ENCODE measurements at regions not wholly inside any gene's neighbourhood (a gene's known extent, or its start where the extent isn't known, plus 50 kb on each side); places are given as distances from the start of the nearest gene placed in this dataset.

DNA sequence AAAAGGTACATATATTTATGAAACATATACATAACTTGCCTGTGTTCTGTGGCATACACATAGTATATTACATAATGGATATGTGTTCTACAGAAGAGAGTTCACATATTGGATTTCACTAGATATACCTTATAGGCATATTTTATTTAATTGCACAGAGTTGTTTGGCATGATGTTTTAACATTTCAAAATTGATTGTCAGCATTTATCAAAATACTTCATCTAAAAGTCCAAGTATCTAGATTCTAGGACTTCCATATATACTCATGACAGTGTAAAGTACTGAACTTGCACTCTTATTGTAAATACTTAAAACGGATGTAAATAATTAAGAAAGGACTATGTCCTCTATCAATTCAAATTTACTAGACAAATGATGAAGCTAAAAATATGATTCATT, 995.3 kb upstream of the LRRTM1 start:
- intact Hi-C loops (cut with micrococcal nuclease), result no loop called here

DNA sequence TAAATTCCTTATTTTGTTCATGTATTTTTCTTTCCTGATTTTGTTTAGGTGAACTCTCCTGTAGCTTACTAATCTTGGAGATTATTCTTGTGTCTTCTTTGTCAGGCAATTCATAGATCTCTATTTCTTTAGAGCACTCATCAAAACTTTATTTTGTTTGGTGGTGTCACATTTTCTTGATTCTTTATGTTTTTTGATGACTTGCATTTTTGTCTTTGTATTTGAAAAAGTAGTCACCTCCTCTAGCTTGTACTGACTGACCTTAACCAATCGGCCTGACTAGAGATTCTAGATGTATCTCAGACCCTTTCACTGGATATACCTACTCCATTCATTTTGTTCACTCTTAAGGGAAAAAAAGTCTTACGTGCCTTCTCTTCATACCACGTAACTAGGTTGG, 986.3 kb upstream of the LRRTM1 start:
- intact Hi-C loops (cut with micrococcal nuclease), result no loop called here

DNA sequence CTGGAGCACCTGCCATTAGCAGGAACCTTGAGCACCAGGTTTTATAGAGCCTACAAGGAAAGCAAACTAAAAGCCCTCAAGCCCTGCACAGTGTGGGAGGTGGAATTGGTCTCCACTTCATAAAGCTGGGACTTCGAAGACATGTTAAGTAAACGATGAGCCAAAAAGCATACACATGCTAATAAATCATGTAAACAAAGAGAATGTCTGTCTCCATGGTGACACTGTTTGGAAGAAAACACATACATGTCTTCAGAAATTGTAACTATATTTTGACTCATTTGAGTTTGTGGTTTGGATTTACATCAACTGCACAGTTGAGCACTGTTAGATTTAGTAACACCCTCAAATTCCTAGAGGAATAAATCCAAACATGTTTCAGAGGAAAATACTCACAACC, 978.5 kb upstream of the LRRTM1 start:
- intact Hi-C loops (cut with micrococcal nuclease), result no loop called here

DNA sequence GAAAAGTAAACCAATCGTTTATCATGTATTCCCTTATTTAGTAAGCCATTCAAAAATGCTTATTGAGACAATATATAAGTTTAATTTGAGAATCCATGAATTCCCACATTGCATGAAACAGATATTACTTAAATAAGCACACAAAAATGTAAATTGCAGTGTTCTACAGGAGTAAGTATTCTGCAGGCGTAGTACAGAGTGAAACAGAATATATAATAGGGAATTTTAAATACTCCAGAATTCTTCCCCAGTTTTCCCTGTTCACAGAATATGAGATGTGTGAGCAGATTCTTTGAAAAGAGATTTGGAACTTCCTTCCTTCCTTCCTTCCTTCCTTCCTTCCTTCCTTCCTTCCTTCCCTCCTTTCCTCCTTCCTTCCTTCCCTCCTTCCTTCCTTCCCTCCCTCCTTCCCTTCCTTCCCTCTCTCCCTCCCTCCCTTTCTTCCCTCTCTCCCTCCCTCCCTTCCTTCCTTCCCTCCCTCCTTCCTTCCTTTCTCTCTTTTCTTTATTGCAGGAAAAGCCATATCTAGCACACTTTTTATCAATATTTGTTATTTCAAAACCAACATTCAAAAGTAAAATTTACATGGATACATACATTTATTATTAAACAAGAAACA, 977.7 kb upstream of the LRRTM1 start:
- intact Hi-C loops (cut with micrococcal nuclease), result no loop called here

DNA sequence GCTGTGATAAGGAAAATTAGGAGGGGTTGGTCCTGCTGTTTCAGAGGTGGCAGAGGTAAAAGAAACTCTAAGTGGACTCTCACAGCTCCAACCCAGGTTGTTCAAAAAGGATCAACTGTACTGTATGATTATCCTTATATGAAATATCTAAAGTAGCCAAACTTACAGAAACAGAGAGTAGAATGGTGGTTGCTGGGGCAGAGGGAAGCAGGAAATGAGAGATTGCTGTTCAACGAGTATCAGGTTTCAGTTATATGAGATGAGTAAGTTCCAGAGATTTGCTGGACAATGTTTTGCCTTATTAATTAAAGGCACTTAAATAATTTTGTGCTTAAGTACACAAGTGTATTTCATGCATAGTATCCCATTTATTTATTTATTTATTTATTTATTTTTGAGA, 972.0 kb upstream of the LRRTM1 start:
- intact Hi-C loops (cut with micrococcal nuclease), result no loop called here

DNA sequence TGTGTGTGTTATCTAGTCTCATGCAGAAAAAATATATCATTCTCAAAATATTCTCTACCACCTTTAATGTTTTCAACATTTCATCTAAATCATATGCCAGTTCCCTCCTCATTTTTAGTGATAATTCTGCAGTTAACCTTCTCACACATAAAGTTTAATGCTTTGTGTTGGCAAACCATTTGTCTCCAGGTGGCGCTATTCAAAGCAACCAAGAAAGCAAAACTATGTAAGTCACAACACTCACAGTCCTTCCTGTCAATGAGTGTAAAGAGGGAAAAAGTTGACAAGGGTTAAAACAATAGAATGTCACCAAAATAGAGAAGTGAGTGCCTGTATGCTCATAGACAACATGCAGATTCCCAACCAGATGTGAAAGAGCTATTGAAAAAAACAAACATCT, 961.6 kb upstream of the LRRTM1 start:
- intact Hi-C loops (cut with micrococcal nuclease), result no loop called here

DNA sequence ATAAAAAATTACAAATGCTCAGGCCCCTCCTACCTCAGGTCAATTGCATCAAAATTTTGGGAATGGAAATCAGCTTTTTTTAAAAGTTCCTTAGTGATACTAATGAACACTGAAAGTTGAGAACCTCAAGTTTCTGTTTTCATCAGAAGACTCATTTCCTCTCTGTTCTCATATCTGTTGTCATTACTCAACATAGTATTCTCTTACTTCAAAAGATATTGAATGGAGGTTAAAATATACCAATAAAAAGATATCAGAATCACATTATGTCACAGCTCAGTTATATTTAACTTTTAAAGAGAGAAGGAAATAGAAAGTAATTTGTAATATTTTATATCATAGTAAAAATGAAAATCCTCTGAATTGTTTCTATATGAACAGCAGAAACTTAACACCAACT, 959.4 kb upstream of the LRRTM1 start:
- intact Hi-C loops (cut with micrococcal nuclease), result no loop called here

DNA sequence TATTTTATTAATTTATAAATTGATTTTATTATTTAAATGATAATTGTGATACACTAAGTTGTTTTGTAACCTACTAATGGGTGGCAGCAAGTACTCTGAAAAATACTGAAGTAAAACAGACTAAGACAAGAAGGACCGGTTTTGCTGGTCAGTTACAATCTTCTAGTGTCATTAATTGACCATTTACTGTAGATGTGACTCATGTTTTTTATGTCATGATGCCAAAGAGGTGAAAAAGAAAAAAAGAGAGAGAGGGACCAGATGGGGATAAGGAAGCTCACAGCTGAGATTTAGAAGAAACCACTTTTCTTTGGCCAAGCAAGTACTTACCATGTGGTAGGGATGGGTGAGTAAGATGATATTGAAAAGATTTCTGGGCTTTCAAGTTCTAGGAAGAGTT, 955.8 kb upstream of the LRRTM1 start:
- intact Hi-C loops (cut with micrococcal nuclease), result no loop called here

DNA sequence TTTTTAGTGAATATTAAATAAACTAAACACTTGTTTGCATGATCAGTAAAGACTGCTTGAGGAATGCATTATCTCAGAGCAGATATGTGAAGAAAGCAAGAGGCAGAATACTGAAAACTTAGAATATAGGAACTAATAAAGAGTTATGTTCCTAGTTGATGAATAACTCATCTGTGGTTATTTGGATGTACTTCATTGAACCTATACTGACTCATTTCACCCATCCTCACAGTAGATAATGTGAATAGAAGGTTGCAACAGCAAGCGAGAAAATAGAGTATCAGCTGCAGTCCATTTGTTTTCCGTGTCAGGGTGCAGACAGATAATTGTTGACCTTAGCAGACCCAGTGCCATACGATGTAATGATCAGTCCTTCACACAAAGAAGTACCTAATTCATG, 945.7 kb upstream of the LRRTM1 start:
- intact Hi-C loops (cut with micrococcal nuclease), result no loop called here

DNA sequence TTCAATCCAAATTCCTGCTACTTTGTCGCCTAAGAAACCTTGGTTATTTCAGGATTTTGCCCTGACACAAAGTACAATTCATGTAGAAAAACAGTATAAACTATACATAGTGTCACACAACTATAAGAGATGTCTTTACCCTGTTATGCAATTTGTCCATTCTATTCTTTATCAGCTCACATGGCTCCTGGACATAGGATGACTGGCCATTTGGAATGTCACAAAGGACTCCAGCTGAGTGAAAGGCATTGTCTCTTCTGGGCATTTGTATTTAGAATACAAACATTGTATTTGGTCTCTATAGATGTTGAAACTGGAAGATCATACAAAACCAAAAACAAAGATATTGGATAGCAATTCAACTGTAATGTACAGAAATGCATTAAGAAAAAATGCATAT, 944.6 kb upstream of the LRRTM1 start:
- intact Hi-C loops (cut with micrococcal nuclease), result no loop called here

DNA sequence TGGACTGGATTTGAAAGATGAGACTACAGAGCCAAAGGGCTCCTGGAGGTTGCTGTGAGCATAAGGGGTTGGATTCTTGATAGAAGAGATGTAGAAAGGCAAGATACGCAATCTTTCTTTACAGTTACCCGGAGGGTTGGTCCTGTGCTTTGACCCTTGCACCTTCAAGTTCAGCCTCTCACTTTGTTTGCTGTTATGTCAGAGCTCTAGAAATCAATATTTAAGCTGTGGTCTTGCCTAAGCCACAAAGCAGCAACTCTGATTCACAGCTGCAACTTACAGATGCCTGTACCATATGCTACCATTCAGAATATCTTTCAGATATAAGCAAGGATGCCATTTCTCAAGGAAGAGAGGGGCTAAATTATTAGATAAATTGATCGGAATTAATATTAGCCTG, 943.1 kb upstream of the LRRTM1 start:
- intact Hi-C loops (cut with micrococcal nuclease), result no loop called here

DNA sequence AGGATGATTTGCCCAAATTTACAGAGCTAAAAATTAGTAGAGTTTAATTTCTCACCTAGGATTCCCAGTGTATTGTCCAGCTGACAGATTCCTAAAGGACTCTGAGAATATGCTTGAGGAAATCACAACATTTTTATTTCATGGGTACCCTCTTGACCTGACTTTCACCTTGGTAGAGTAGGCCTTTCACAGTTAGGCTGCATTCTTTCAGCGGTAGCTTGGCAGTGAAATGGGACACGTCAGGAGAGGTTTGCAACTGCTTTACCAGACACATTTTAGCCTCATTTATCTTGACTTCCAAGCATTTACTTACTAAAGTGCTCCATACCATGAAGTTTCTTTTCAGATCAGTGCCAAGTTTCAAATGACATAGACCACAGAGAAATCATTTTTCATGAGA, 937.9 kb upstream of the LRRTM1 start:
- intact Hi-C loops (cut with micrococcal nuclease), result no loop called here

DNA sequence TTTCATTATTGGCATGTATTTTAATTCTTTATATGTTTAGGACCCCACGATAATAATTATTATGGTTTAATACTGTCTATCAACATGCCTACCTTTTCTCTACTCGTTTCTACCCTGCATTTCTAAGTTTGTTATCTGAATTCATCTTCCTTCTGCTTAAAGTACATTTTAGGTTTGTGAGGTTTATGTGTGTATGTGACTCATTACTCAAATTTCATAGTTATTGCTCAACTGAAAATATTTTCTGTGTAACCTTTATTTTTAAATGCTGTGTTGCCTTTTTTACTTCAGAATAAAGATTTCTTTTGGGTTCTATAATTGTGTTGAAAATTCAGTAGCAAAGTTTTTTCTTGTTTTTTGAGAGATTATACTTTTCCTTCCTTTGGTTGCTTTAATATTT, 933.9 kb upstream of the LRRTM1 start:
- intact Hi-C loops (cut with micrococcal nuclease), result no loop called here

DNA sequence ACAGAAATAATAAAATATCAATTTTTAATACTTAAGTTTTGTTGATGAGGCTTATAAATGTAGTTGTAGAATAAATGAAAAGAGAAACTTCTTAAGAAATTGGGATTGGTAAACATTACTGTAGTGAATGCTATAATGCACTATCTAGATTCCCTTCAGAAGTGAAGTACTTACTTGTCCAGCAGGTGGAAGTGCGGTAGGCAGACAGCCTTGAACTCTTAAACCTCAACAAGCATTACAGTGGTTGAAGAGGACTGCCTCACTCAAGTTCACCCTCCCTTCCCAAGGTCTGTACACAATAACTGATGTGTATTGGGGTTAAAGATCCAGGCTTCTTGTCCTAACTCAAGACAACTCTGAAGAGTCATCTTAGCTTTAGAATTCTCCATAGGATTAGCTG, 931.0 kb upstream of the LRRTM1 start:
- intact Hi-C loops (cut with micrococcal nuclease), result no loop called here

DNA sequence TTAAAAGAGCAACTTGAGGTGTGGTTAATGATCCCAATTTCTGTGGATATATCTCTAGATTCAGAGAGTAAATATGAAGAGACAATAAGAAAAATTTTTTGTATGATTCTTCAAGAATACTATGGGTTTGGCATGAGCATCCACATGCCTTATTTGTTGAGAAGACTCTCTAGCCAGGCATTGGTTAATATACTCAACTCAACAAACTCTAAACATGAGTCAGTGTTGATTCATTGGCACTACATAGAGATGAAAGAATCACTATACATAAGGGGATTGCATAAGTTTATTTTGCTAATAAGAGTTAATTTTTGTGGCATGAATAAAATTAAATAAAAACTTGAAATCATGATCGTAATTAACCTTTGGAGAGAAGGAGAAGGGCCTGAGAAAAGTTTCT, 930.2 kb upstream of the LRRTM1 start:
- intact Hi-C loops (cut with micrococcal nuclease), result no loop called here

DNA sequence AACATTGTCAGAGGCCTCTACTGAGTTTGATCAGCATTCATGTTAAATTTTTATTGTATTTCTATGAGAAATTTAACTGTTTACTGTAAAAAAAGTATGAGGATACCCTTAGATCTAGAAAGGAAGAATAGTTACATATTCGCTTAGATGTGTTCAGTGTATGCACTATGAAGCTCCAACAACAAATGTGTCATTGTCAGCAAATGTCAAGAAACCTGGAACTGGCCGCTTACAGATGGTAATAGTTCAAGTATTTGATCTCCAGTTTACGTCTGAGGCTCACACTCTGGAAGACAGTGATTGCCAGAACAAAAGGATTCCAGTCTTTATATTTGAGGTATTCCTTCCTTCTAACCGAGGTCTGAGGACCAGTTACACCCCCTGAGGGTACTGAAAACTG, 921.2 kb upstream of the LRRTM1 start:
- intact Hi-C loops (cut with micrococcal nuclease), result no loop called here

DNA sequence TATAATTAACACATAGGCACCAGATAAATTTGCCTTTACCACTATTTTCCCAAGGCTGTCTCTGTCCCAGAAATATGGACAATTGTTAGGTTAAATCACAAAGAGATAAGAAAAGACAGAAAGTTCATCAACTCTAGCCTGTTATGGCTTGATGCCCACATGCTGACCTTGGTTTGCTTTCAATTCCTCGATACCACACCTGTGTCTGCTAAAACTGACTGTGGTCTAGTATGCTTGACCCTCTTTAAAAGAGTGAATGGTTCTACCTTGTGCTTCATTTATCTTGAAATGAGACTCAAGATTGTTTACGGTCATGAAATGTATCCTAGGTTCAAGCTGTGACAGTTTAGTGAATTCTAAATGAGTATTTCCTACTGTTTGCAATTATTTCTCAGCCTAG, 909.0 kb upstream of the LRRTM1 start:
- intact Hi-C loops (cut with micrococcal nuclease), result no loop called here

DNA sequence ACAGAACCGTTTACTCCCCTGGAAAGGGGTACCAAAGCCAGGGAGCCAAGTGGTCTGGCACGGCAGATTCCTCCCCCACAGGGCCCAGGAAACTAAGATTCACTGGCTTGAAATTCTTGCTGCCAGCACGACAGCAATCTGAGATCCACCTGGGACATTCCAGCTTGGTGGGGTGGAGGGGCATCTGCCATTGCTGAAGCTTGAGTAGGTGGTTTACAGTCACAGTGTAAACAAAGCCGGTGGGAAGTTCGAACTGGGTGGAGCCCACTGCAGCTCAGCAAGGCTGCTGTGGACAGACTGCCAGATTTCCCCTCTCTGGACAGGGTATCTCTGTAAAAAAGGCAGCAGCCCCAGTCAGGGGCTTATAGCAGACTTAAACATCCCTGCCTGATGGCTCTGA, 901.7 kb upstream of the LRRTM1 start:
- intact Hi-C loops (cut with micrococcal nuclease), result no loop called here

DNA sequence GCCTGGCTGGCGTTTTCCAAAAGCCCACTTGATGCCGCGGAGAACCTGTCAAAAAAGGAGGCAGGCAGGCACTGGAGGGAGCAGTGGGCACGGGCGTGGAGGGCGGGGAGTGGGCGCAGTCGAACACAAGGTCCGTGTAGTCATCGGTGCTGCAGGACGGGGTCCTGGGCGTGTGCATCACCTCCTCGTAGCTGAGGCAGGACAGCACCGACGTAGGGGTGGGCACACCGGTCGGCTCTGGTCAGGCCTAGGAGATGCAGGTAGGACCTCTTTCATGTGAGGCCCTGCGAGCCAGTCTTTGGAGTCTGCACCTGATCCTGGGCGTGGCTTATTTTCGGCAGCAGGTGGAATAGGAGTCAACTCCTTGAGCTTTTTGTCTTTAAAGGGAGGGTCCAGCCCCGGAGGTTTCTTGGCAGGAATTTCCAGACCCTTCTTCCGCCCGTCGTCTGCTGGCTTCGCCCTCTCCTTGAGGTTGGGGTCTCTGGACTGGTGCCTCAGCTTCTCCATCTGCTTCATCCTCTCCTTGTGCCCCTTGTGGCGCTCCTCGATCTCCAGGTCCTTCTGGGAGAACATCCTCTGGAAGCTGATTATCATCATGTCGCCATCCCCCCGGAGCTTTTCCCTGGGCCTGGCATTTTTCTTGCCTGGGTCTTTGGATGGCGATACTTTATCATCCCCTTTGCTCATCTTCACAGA, 892.5 kb upstream of the LRRTM1 start:
- intact Hi-C loops (cut with micrococcal nuclease), result no loop called here

DNA sequence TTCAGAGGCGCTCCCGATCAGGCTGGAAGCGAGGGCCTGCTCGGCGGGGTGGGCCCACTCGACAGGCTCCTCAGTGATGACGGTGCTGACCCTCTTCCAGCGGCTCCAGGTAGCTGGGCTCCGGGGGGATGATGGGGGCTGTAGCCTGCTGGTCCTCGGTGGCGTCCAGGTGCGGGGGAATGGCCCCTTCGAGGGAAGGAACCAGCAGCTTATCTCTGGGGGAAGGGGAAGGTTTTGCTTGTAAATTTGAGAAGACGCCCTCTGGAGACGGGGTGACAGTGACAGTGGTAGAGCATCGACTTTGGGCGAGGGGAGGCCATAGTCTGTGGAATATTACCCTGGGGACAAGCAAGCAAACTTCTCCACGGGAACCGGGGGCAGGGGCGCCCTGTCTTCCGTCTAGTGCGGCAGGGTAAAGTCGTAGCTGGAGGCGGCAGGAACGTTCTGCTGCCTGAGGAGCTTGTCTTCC, 891.9 kb upstream of the LRRTM1 start:
- intact Hi-C loops (cut with micrococcal nuclease), result no loop called here

DNA sequence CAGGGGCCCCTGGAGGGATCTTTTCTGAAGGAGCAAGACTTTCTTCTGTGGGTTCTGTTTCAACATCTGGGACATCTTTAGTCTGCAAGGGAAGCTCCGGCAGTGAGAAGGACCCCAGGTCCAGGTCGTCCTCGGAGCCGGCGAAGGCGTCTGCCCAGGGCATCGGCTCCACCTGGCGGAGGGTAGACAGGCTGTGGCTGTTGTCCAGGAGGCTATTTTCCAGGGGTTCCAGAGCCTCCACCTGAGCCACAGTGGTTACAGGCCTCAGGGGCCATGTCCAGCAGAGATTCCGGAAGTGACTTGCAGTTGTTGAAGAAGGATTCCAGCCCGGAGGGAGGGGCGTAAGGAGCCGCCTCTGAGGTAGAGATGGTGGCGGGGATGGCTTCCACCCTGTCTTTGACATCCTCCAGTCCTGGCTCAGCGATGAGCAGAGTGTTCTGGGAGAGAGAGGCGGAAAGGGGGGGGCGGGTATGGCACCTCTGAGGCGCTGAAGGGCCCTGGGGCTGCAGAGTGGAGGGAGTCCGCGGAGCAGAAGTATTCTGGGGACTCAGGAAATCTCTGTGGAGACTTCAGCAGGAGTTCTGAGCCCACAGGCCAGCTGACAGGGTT, 891.3 kb upstream of the LRRTM1 start:
- intact Hi-C loops (cut with micrococcal nuclease), result no loop called here

DNA sequence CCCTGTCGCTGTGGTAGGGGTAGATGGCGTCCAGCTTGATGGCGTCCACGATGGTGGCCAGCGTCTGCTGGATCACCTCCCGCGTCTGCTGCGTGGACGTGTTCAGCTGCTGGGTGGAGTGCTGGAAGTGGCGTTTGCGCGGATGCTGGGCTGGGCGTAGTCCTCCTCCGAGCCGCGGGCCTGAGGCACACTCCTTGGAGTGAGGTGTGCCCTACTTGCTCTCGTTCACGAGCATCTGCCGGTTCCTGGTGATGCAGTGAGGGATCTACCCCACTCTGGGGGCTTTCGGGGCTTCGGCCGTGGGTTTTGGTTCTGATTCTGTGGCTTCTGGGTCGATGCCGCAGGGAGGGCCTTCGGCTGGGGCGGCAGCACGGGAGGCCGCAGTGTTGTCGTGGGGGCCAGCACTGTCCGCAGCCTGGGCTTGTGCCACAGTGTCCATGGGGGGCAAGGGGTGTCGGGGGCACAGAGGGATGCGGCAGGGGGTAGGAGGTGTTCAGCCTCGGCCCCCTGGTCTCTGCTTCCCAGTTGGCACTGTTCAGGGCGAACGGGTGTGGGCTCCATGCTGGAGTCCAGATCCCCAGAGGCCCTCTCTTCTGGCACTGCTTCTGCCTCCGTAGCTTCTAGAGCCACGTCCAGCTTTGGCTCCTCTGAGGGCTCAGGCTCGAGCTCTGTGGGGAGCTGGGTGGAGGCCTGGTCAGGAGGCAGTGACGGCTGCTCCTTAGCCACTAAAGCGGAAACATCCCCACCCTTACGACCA, 890.6 kb upstream of the LRRTM1 start:
- intact Hi-C loops (cut with micrococcal nuclease), result no loop called here
